Mesenchymal stem cell (in vitro differentiated cells and primary cell): ENCODE measurements at regions not wholly inside any gene's neighbourhood (a gene's known extent, or its start where the extent isn't known, plus 50 kb on each side); places are given as distances from the start of the nearest gene placed in this dataset.

Experiments
- DNase-seq: peaks from one replicate; pipeline ENCODE4 v3.0.0-alpha.2; 2013
- H2AFZ ChIP-seq: one replicate; pipeline ENCODE4 v1.6.1; 2013; ENCODE audit warnings: low read depth, mild to moderate bottlenecking, control low read depth, inconsistent platforms, low read length, moderate library complexity
- H2AK5ac ChIP-seq: 2 replicates; pipeline ENCODE4 v1.6.1; 2013; ENCODE audit warnings: low read length, moderate library complexity, mild to moderate bottlenecking, inconsistent platforms; ENCODE audit not compliant: severe bottlenecking
- H2BK120ac ChIP-seq: one replicate; pipeline ENCODE4 v1.6.1; 2013; ENCODE audit warnings: low read depth, mild to moderate bottlenecking, inconsistent platforms, low read length, moderate library complexity
- H2BK12ac ChIP-seq, 2 experiments: one replicate each; pipeline ENCODE4 v1.6.1; 2013; ENCODE audit warnings: inconsistent platforms in 2 of 2, low read length in 2 of 2, mild to moderate bottlenecking in 2 of 2, moderate library complexity in 2 of 2, control low read depth in 1 of 2
- H2BK15ac ChIP-seq: one replicate; pipeline ENCODE4 v1.6.1; 2013; ENCODE audit warnings: mild to moderate bottlenecking, low read depth, inconsistent platforms; ENCODE audit not compliant: poor library complexity, severe bottlenecking
- H2BK5ac ChIP-seq: 2 replicates; pipeline ENCODE4 v1.6.1; 2013; ENCODE audit warnings: low read depth, mild to moderate bottlenecking, low read length, control low read depth, inconsistent platforms; ENCODE audit not compliant: poor library complexity, severe bottlenecking
- H3K14ac ChIP-seq, 2 experiments: one replicate each; pipeline ENCODE4 v1.6.1; 2013; ENCODE audit warnings: inconsistent platforms in 2 of 2, low read length in 2 of 2, control low read depth in 1 of 2, mild to moderate bottlenecking in 1 of 2, moderate library complexity in 1 of 2
- H3K18ac ChIP-seq, 2 experiments: one replicate each; pipeline ENCODE4 v1.6.1; 2013; ENCODE audit warnings: inconsistent platforms in 2 of 2, low read length in 2 of 2, control low read depth in 1 of 2, low read depth in 1 of 2, mild to moderate bottlenecking in 1 of 2
- H3K23ac ChIP-seq, 2 experiments: one replicate each; pipeline ENCODE4 v1.6.1; 2013; ENCODE audit warnings: inconsistent platforms in 2 of 2, low read length in 2 of 2, mild to moderate bottlenecking in 2 of 2, moderate library complexity in 2 of 2, control low read depth in 1 of 2
- H3K27ac ChIP-seq: 2 replicates; pipeline ENCODE4 v1.5.1; 2013; ENCODE audit warnings: mild to moderate bottlenecking, moderate library complexity, low read length, control low read depth, inconsistent platforms; ENCODE audit not compliant: poor library complexity, severe bottlenecking
- H3K27me3 ChIP-seq, 2 experiments: 2 replicates each; pipeline versions ENCODE4 v1.6.1 to v1.7.0; 2013; ENCODE audit warnings: low read length in 2 of 2, mild to moderate bottlenecking in 2 of 2, moderate library complexity in 2 of 2, control low read depth in 1 of 2, inconsistent platforms in 1 of 2; ENCODE audit not compliant: control insufficient read depth in 1 of 2, insufficient read depth in 1 of 2
- H3K36me3 ChIP-seq, 2 experiments: 2 replicates each; pipeline versions ENCODE4 v1.6.1 to v1.7.0; 2013; ENCODE audit warnings: low read length in 2 of 2, control low read depth in 1 of 2, inconsistent platforms in 1 of 2, low read depth in 1 of 2, mild to moderate bottlenecking in 1 of 2; ENCODE audit not compliant: insufficient read depth in 2 of 2, control insufficient read depth in 1 of 2
- H3K4ac ChIP-seq, 2 experiments: one replicate each; pipeline ENCODE4 v1.6.1; 2013; ENCODE audit warnings: inconsistent platforms in 2 of 2, low read length in 2 of 2, mild to moderate bottlenecking in 2 of 2, moderate library complexity in 2 of 2, control low read depth in 1 of 2, low read depth in 1 of 2
- H3K4me1 ChIP-seq: 2 replicates; pipeline ENCODE4 v1.6.1; 2013; ENCODE audit warnings: low read depth, low read length, control low read depth; ENCODE audit not compliant: control insufficient read depth, insufficient read depth
- H3K4me2 ChIP-seq: 2 replicates; pipeline ENCODE4 v1.6.1; 2013; ENCODE audit warnings: low read length, mild to moderate bottlenecking, inconsistent platforms; ENCODE audit not compliant: poor library complexity, severe bottlenecking
- H3K4me3 ChIP-seq, 2 experiments: 2 replicates each; pipeline versions ENCODE4 v1.5.1 to v1.7.0; 2013; ENCODE audit warnings: low read length in 2 of 2, mild to moderate bottlenecking in 2 of 2, control low read depth in 1 of 2, low read depth in 1 of 2; ENCODE audit not compliant: insufficient read depth in 1 of 2
- H3K79me1 ChIP-seq: replicated peaks from 2 replicates; pipeline ENCODE4 v1.6.1; 2013; ENCODE audit warnings: mild to moderate bottlenecking, control low read depth, low read length, inconsistent platforms; ENCODE audit not compliant: poor library complexity, severe bottlenecking
- H3K9ac ChIP-seq: 2 replicates; pipeline ENCODE4 v1.7.0; 2013; ENCODE audit warnings: mild to moderate bottlenecking, low read length, moderate library complexity
- H3K9me3 ChIP-seq: 2 replicates; pipeline ENCODE4 v1.7.0; 2013; ENCODE audit warnings: mild to moderate bottlenecking, low read length; ENCODE audit not compliant: control insufficient read depth
- H4K8ac ChIP-seq: one replicate; pipeline ENCODE4 v1.6.1; 2013; ENCODE audit warnings: inconsistent platforms, mild to moderate bottlenecking, low read length, moderate library complexity
- H4K91ac ChIP-seq: one replicate; pipeline ENCODE4 v1.6.1; 2013; ENCODE audit warnings: mild to moderate bottlenecking, low read length, inconsistent platforms
- WGBS: methylation state at CpG from one replicate; pipeline ENCODE4 v1.1.7; 2013; ENCODE audit warnings: mixed read lengths; 5-methylcytosine and 5-hydroxymethylcytosine counted together

- Histone ChIP-seq H3K27ac (peak overlapping the region; percentile 88), H3K4ac (peak overlapping the region; percentile 27 to 73), H3K27me3 (no peaks in the 10 kb centered on the region), H3K4me3 (no peak overlapping the region), H3K79me1 (peaks cover 1% of the 10 kb centered on the region), H3K9me3 (no peaks in the 10 kb centered on the region), H2BK15ac (peak overlapping the region; percentile 92), H2BK120ac (peak overlapping the region; percentile 96), H2AFZ (no peak overlapping the region), H3K36me3 (no peaks in the 10 kb centered on the region), H3K9ac (no peak overlapping the region), H3K14ac (no peak overlapping the region), H2BK5ac (peak overlapping the region; percentile 93), H3K23ac (no peak overlapping the region), H4K8ac (peak overlapping the region; percentile 98), H3K4me1 (peaks cover 23% of the 10 kb centered on the region), H3K4me2 (no peak overlapping the region), H3K18ac (peak overlapping the region; percentile 91 to 99), H2BK12ac (peak overlapping the region; percentile 69 to 94), H4K91ac (peak overlapping the region; percentile 93), H2AK5ac (peak overlapping the region; percentile 100)
- 16% methylated on average over 3 of the region's 4 CpGs for WGBS
- peak; percentile 83 for DNase-seq
These were observed 50.0 kb upstream of the CALM2 start for GRCh38 chr2:47226132-47226922.
